Erythroblast (primary cell): ENCODE measurements at regions not wholly inside any gene's neighbourhood (a gene's known extent, or its start where the extent isn't known, plus 50 kb on each side); places are given as distances from the start of the nearest gene placed in this dataset.

Source experiments
- GATA1 ChIP-seq: IDR thresholded peaks from 2 replicates; pipeline ENCODE4 v1.6.1; 2011; ENCODE audit warnings: low read depth, mild to moderate bottlenecking, control low read depth, low read length, moderate library complexity
- POLR2A ChIP-seq: IDR thresholded peaks from 2 replicates; pipeline ENCODE4 v1.6.1; 2011; ENCODE audit warnings: mild to moderate bottlenecking, low read length

DNA sequence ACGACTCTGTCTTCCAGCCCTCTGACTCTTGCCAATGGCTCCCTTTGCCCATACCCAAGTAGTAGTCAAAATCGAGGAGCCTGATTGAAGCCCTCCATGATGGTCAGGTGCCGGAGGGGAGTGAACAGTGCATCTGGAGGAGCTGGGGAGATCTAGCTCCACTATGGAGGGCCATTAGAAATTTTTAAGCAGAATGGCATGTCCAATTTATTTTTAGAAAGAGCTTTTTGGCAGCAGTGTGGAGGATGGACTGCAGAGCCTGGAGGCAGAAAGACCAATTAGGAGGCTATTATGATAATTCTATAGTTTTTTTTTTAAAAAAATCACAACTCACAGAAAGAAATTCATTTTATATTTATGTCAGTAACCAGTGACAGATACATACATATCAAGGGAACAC, 92.7 kb upstream of the SLC7A1 start:
- TF ChIP-seq POLR2A (no peak), GATA1 (no peak)
